IMR-90 (cell line): ENCODE measurements at regions not wholly inside any gene's neighbourhood (a gene's known extent, or its start where the extent isn't known, plus 50 kb on each side); places are given as distances from the start of the nearest gene placed in this dataset.
"Not testable (repeated sequence)": the region's sequence is repeated elsewhere in the genome, so short reads cannot be mapped to it uniquely, and the experiment has no call there.

Experiments
- ATAC-seq: fragments of 200-7000 bp; cut with Tn5 transposase; 2 replicates; pipeline ENCODE4 v1.9.1; 2020; ENCODE audit warnings: low read depth, mild to moderate bottlenecking, moderate library complexity
- BruUV-seq: library from RNA; stranded (reverse); fragments of 400-500 nt; replicated peaks from 2 replicates; lab custom pipeline; 2021; lab: Mats Ljungman, UMichigan
- CTCF ChIA-PET: fragments of 300-600 bp; formaldehyde crosslinking; extraction: SDS; loops from one replicate; lab custom pipeline; 2021; ENCODE audit warnings: antibody characterized with exemption; lab: Yijun Ruan, JAX
- POLR2A ChIA-PET: fragments of 300-600 bp; sonication (Branson Sonifier 250); formaldehyde crosslinking; loops from one replicate; lab custom pipeline; 2022; ENCODE audit warnings: antibody characterized with exemption; ENCODE audit not compliant: unreplicated experiment; lab: Charles Lee
- DNase-seq: peaks from one replicate; pipeline ENCODE4 v3.0.0; 2013
- H2AFZ ChIP-seq: replicated peaks from 2 replicates; pipeline ENCODE3; 2013; ENCODE audit warnings: low read length, mild to moderate bottlenecking; ENCODE audit not compliant: poor library complexity
- H2AK5ac ChIP-seq: 2 replicates; pipeline ENCODE4 v1.6.1; 2013; ENCODE audit warnings: low read depth, low read length, inconsistent platforms
- H2AK9ac ChIP-seq: replicated peaks from 2 replicates; pipeline ENCODE3; 2013; ENCODE audit warnings: mild to moderate bottlenecking, low read depth, low read length, moderate library complexity; ENCODE audit not compliant: poor library complexity
- H2BK120ac ChIP-seq: 2 replicates; pipeline ENCODE4 v1.6.1; 2013; ENCODE audit warnings: low read depth, low read length, inconsistent platforms
- H2BK15ac ChIP-seq: 3 replicates; pipeline ENCODE4 v1.6.1; 2013; ENCODE audit warnings: low read depth, low read length, inconsistent platforms
- H2BK20ac ChIP-seq: 2 replicates; pipeline ENCODE4 v1.6.1; 2013; ENCODE audit warnings: low read depth, mild to moderate bottlenecking, inconsistent platforms, low read length, moderate library complexity
- H2BK5ac ChIP-seq: 2 replicates; pipeline ENCODE4 v1.6.1; 2013; ENCODE audit warnings: mild to moderate bottlenecking, low read depth, low read length, inconsistent platforms; ENCODE audit not compliant: poor library complexity, severe bottlenecking
- H3K14ac ChIP-seq: replicated peaks from 2 replicates; pipeline ENCODE4 v1.6.1; 2013; ENCODE audit warnings: low read depth, low read length, inconsistent platforms
- H3K18ac ChIP-seq: 2 replicates; pipeline ENCODE4 v1.6.1; 2013; ENCODE audit warnings: low read depth, low read length, control low read depth
- H3K23ac ChIP-seq: 2 replicates; pipeline ENCODE4 v1.6.1; 2013; ENCODE audit warnings: low read depth, low read length, inconsistent platforms
- H3K27ac ChIP-seq: 2 replicates; pipeline ENCODE4 v1.5.1; 2013; ENCODE audit warnings: mild to moderate bottlenecking, control low read depth, low read length; ENCODE audit not compliant: insufficient read depth
- H3K27me3 ChIP-seq: 2 replicates; pipeline ENCODE4 v1.6.1; 2013; ENCODE audit warnings: low read length; ENCODE audit not compliant: control insufficient read depth, insufficient read depth
- H3K36me3 ChIP-seq: 2 replicates; pipeline ENCODE4 v1.6.1; 2013; ENCODE audit warnings: low read length, mixed read lengths; ENCODE audit not compliant: control insufficient read depth, insufficient read depth
- H3K4ac ChIP-seq: 2 replicates; pipeline ENCODE4 v1.6.1; 2013; ENCODE audit warnings: low read depth, low read length, inconsistent platforms
- H3K4me1 ChIP-seq: 2 replicates; pipeline ENCODE4 v1.6.1; 2013; ENCODE audit warnings: low read length, mixed read lengths; ENCODE audit not compliant: control insufficient read depth, insufficient read depth
- H3K4me2 ChIP-seq: 2 replicates; pipeline ENCODE4 v1.6.1; 2013; ENCODE audit warnings: low read depth, mild to moderate bottlenecking, control low read depth, low read length, moderate library complexity
- H3K4me3 ChIP-seq: 2 replicates; pipeline ENCODE4 v1.5.1; 2013; ENCODE audit warnings: low read depth, mild to moderate bottlenecking, control low read depth, low read length, moderate library complexity; ENCODE audit not compliant: insufficient read depth
- H3K56ac ChIP-seq: 2 replicates; pipeline ENCODE4 v1.6.1; 2013; ENCODE audit warnings: low read length, inconsistent platforms; ENCODE audit not compliant: insufficient read depth; ENCODE audit errors: extremely low read depth
- H3K79me1 ChIP-seq, 2 experiments: 2 replicates each; pipeline ENCODE4 v1.6.1; 2013; ENCODE audit warnings: low read length in 2 of 2, inconsistent platforms in 1 of 2, low read depth in 1 of 2
- H3K9ac ChIP-seq: 2 replicates; pipeline ENCODE4 v1.6.1; 2013; ENCODE audit warnings: low read depth, low read length, control low read depth
- H3K9me1 ChIP-seq: 2 replicates; pipeline ENCODE4 v1.6.1; 2013; ENCODE audit warnings: low read length, inconsistent platforms; ENCODE audit not compliant: insufficient read depth
- H3K9me3 ChIP-seq: 2 replicates; pipeline ENCODE4 v1.6.1; 2013; ENCODE audit warnings: low read length; ENCODE audit not compliant: control insufficient read depth, insufficient read depth
- H4K20me1 ChIP-seq: 2 replicates; pipeline ENCODE4 v1.6.1; 2013; ENCODE audit warnings: low read length, inconsistent platforms; ENCODE audit not compliant: insufficient read depth
- H4K5ac ChIP-seq: 2 replicates; pipeline ENCODE4 v1.6.1; 2013; ENCODE audit warnings: mild to moderate bottlenecking, low read depth, low read length, control low read depth
- H4K8ac ChIP-seq, 2 experiments: 2 replicates each; pipeline ENCODE4 v1.6.1; 2013; ENCODE audit warnings: low read depth in 2 of 2, low read length in 2 of 2, control low read depth in 1 of 2, inconsistent platforms in 1 of 2
- H4K91ac ChIP-seq: 2 replicates; pipeline ENCODE4 v1.6.1; 2013; ENCODE audit warnings: low read depth, low read length, inconsistent platforms; ENCODE audit not compliant: insufficient read depth
- WGBS, 2 experiments: methylation state at CpG; one replicate each; pipeline versions ENCODE4 v1.1.5 to v1.1.7; 2013; ENCODE audit warnings: missing lambda C conversion rate in 2 of 2; ENCODE audit not compliant: insufficient read length in 1 of 2; ENCODE audit errors: extremely low coverage in 2 of 2; 5-methylcytosine and 5-hydroxymethylcytosine counted together
- dilution Hi-C: fragments of 300-500 bp; cut with HindIII; formaldehyde crosslinking; loops from one replicate; pipeline ENCODE4 v1.14.3; 2018; ENCODE audit warnings: low sequenced_read_pairs; ENCODE audit not compliant: unreplicated experiment
- in situ Hi-C: fragments of 300-500 bp; cut with MboI; formaldehyde crosslinking; loops from 3 replicates; pipeline ENCODE4 v1.14.3; 2019; ENCODE audit warnings: low sequenced_read_pairs, inconsistent platforms, mixed read lengths
- intact Hi-C: fragments of 100-400 bp; cut with micrococcal nuclease; formaldehyde crosslinking; loops from 2 replicates; pipeline ENCODE4 v1.10.0; 2022

DNA sequence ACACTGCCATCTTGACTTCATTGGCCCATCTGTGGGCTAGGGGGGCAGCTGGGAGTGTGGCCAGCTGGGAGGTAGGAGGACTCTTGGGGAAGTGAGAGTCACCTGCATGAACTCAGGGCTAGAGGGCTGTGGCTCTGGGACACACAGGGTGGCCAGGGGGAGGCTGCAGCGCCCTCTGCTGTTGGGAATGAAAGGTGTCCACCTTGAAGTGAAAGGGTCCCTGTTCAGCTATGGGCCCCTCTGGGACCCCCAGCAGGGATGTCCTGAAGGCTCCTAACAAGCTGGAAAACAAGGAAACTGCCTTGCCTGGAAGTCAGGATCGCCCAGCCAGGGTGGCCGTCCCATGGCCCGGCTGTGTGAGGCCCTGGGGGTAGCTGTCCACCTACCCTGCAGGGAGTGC lies 507.8 kb downstream of the FOXD4L4 start:
- POLR2A ChIA-PET, H4K91ac ChIP-seq, H3K4ac ChIP-seq, H3K4me2 ChIP-seq, intact Hi-C loops, H3K56ac ChIP-seq, H4K20me1 ChIP-seq, H3K18ac ChIP-seq, H3K27me3 ChIP-seq, H4K8ac ChIP-seq, H2BK5ac ChIP-seq, H3K9ac ChIP-seq, H4K5ac ChIP-seq, H3K36me3 ChIP-seq, H3K27ac ChIP-seq, ATAC-seq, H3K23ac ChIP-seq, H3K79me1 ChIP-seq, CTCF ChIA-PET, H3K9me1 ChIP-seq, H2BK15ac ChIP-seq, H2BK120ac ChIP-seq, dilution Hi-C loops, H2AK9ac ChIP-seq, in situ Hi-C loops, H3K4me3 ChIP-seq, BruUV-seq, H2AK5ac ChIP-seq, DNase-seq, H2AFZ ChIP-seq, H3K4me1 ChIP-seq, H2BK20ac ChIP-seq, H3K9me3 ChIP-seq, H3K14ac ChIP-seq: not testable (repeated sequence)
- no CpG with 5 or more reads among the region's 4 CpGs for WGBS, 2 experiments

DNA sequence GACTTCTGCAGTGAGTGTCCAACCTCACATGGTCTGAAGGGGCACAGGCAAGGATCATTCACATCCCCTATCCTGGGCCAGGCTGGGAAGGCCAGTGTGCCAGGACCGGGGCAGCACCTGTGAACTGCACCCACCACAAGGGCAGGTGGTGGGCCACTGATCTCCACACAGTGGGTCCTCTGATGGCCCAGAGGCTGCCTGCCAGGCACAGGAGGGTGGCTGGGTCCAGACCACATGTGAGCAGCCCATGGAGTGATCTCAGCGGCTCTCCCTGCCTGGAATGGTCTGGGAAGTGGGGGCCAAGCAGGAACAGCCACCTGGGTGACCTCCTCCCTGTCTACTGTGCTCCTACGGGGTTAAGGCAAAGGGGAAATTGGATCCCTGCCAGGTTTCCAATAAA lies 508.5 kb downstream of the FOXD4L4 start:
- ATAC-seq, POLR2A ChIA-PET, H3K27ac ChIP-seq, H3K14ac ChIP-seq, H3K9me3 ChIP-seq, H3K4me2 ChIP-seq, H3K79me1 ChIP-seq, H3K23ac ChIP-seq, H2BK15ac ChIP-seq, H2AK5ac ChIP-seq, H3K4me3 ChIP-seq, H2BK5ac ChIP-seq, H3K18ac ChIP-seq, H4K91ac ChIP-seq, H4K5ac ChIP-seq, DNase-seq, H3K4me1 ChIP-seq, H3K36me3 ChIP-seq, H3K9me1 ChIP-seq, H2BK20ac ChIP-seq, H2AFZ ChIP-seq, H3K9ac ChIP-seq, H3K56ac ChIP-seq, intact Hi-C loops, H2AK9ac ChIP-seq, in situ Hi-C loops, CTCF ChIA-PET, dilution Hi-C loops, H4K20me1 ChIP-seq, H2BK120ac ChIP-seq, H3K27me3 ChIP-seq, H4K8ac ChIP-seq, BruUV-seq, H3K4ac ChIP-seq: not testable (repeated sequence)
- WGBS, 2 experiments: no CpG with 5 or more reads among the region's 3 CpGs
